ENCODE measurements at regions not wholly inside any gene's neighbourhood (a gene's known extent, or its start where the extent isn't known, plus 50 kb on each side); places are given as distances from the start of the nearest gene placed in this dataset.

GRCh38 chr22:47344414-47344813, 582.0 kb downstream of the TBC1D22A start:
- DNase-seq = no peak

GRCh38 chr22:47343611-47344010, 581.2 kb downstream of the TBC1D22A start:
- DNase-seq = no peak

DNA sequence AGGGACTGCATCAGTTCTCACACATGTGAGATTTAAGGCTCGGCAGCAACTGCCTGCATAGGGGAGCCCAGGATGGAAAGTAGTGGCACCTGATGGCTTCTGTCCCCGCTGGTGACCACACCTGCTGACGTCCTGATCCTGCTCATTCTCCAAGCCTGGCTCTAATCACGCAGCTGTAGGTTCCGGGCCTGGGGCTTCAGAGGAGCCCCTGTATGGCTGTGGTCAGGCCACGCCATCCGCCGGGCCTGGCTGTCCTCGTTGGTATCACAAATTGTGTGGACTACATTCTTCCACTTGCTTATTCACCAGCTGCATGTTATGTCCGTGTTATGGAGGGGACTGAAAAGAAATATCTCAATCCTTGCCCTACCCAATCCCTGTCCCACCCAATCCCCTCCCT, 580.0 kb downstream of the TBC1D22A start:
- DNase-seq = no peak

- DNase-seq = no peak
These were observed 579.0 kb downstream of the TBC1D22A start for GRCh38 chr22:47341464-47341863.

- DNase-seq = no peak
These were observed 578.5 kb downstream of the TBC1D22A start for GRCh38 chr22:47340851-47341436.

DNA sequence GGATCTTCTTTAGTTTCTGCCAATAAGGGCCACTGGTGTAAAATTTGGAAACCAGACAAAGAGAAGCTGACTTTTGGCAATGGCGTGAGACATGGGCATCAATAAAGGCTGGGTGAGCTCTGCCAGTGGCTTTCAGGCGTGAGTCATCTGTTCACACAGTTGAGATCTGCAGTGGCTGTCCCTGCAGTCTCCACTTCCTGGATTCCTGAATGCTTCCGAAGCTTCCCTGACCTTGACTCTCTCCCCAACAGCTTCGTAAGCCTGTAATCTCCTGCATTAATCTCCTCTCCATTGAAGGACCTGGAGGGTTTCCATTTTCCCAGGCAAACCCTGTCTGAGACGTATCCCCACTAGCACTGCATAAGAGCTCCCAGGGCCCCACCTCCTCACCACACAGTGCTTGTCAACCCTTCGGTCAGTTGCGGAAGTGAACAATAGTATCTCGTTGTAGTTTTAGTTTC, 574.7 kb downstream of the TBC1D22A start:
- no peak for DNase-seq

- DNase-seq = no peak
These were observed 573.5 kb downstream of the TBC1D22A start for GRCh38 chr22:47335958-47336357.

DNA sequence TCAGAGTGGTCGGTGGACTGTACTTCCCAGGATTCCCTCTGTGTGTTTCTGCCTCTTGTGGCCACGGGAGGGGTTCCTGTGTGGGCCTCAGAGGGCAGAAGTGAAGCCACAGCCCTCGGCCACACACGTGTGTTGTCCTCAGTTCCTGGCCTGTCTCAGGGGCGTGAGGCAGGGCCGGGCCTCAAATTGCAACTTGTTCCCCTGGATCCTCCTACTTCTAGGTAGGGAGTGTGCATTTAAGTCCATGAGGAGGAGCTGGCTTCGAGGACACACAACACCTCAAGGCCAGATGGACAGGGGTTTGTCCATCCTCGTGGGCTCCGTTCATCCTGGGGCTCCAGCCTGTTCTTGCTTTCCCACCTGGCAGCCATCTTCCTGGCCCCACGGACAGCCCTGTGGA, 573.0 kb downstream of the TBC1D22A start:
- DNase-seq = no peak

GRCh38 chr22:47334601-47335000, 572.2 kb downstream of the TBC1D22A start:
- DNase-seq = no peak

GRCh38 chr22:47333625-47334024, 571.2 kb downstream of the TBC1D22A start:
- DNase-seq = peak; percentile 33

DNA sequence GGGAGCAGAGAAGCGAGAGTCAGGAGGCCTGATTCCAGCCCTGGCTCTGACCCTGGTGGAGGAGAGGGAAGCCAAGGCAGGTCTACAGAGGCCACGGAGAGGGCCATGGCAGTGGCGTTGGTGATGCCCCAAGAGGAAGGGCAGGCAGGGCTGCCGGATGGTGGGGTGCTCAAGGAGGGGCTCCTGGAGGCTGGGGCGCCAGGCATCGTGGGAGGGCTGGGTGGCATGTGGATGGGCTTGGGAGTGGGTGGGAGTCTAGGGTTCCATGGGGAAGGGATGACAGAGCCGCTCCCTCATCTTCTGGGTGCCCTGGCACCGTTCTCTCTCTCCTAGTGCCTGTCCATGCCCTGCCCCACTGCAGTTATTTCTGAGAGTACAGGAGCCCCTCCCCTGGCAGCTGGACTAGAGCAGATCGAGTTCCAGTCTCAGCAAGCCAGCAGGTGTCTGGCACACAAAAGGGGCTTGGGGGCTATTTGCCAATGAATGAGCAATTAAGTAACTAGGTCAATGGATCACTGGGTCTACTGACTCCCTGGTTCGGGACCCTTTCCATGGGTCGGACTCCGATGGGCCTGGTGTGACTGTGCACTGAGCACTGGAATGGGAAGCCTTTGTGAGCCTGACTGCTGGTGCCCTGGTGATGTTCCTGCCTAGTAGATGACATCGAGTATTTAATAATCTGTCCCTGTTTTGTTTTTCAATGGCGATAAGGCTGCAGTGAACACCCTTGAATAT, 570.0 kb downstream of the TBC1D22A start:
- DNase-seq = no peak

- DNase-seq = no peak
These were observed 569.3 kb downstream of the TBC1D22A start for GRCh38 chr22:47331750-47332149.

DNA sequence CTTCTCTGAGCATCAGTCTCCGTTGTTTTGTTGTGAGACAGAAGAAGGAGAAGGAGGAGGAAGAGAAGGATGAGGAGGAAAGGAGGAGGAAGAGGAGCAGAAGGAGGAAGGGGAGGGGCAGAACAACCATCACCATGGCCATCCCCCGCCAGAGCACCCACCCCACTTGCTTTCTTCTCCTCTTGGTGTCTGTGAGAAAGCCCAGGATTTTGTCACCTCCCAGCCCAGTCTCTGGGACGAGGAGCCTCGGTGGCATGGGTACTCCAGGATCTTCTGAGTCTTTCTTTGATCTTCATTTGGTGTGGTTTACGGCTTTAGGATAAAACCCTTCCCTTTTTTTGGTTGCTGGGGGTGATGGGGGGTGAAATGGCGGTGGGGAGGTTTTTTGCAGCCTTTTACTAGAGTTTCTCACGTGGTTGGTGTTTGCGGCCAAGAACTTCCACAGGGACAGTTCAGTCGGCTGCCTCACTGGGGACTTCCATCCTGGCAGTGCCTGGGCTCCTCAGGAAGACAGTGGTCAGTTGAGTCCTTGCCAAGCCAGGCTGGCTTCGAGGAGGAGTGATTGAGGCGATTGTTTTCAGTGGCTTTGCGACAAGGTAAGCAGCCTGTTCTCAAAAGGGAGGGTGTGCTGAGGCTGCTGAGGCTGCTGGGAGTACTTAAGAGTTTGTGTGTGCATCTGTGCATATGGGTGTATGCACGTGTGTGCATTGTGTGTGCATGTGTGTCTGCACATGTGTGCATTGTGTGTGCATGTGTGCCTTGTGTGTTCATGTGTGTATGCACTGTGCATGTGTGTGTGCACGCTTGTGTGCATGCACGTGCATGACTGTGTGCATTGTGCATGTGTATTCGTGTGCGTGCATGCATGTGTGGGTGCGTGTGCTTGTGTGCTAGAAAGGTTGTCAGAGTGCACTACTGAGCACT, 567.5 kb downstream of the TBC1D22A start:
- DNase-seq = no peak

DNA sequence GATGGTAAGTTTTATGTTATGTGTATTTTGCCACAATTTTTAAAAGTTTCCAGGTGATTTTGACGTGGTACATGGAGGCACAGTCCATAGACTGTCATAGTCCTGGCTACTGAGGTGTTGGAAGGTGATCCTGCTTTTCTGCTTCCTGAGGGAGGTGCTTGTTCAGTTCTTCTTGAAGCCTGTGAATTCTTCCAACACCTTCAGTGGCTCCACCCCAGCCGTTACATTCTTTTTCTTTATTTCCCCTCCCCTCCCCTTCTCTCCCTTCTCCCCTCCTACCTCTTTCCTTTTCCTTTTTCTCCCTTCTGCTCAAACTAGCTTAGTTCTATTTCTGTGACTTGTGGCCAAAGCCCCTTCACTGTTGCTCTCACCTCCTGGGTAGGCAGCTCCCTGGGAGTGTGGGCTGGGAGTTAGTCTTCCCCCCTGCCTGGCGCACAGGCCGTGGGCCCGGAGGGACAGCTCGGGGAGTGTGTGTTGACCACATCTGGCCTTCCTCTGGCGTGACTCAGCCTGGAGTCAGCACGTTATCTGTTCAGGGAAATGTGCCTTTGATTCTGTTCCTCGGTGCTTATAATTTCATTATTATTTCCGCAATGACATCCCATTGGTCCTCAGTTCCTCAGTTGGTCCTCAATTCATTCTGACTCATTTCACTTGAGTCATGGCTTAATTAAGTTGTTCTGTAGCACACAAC, 566.2 kb downstream of the TBC1D22A start:
- DNase-seq = no peak

GRCh38 chr22:47327241-47327640, 564.8 kb downstream of the TBC1D22A start:
- no peak for DNase-seq

DNA sequence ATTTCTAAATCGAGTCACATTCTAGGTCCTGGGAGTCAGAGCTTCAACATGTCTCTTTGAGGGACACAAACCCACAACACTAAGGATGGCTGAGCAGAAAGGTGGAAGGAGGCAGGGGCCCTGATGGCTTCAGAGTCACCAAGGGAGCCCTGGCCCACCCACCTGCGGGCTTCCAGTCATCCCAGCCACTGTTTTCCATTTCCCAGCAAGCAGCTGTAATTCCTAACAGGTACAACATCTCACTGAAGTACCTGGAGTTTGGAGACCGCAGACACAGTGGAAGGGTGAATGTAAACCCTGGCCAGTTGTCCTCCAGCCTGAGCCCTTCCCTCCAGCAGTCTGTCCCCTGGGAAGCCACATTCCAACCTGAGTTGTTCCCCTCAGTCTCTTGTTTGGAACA, 562.8 kb downstream of the TBC1D22A start:
- no peak for DNase-seq

DNA sequence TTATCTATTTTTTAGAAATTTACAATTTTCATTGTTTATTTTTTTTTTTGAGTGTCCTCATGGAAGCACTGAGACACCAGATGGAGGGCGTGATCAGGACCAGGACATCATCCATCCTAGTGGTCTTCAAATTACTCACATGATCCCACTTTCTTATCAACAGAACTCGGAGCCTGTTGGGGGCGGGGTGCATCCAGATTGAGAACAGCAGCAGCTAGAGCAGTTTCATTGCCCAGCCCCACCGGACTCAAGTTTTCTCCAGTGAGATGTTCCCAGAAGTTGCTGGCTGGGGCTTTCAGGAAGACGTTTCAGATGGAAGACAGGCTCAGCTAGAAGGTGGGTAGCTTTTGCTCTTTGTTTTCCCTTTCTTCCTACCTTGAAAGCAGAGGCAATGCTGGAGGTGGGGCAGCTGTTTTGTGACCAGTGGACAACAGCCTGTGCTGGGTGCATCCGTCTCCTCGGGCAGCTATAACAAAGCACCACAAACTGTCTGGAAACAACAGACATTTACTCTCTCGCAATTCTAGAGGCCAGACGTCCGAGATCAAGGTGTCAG, 562.1 kb downstream of the TBC1D22A start:
- DNase-seq = no peak

- no peak for DNase-seq
These were observed 561.1 kb downstream of the TBC1D22A start for GRCh38 chr22:47323518-47323917.

- DNase-seq = peak; percentile 24
These were observed 560.4 kb downstream of the TBC1D22A start for GRCh38 chr22:47322854-47323253.

GRCh38 chr22:47320560-47320959, 558.1 kb downstream of the TBC1D22A start:
- DNase-seq = no peak

DNA sequence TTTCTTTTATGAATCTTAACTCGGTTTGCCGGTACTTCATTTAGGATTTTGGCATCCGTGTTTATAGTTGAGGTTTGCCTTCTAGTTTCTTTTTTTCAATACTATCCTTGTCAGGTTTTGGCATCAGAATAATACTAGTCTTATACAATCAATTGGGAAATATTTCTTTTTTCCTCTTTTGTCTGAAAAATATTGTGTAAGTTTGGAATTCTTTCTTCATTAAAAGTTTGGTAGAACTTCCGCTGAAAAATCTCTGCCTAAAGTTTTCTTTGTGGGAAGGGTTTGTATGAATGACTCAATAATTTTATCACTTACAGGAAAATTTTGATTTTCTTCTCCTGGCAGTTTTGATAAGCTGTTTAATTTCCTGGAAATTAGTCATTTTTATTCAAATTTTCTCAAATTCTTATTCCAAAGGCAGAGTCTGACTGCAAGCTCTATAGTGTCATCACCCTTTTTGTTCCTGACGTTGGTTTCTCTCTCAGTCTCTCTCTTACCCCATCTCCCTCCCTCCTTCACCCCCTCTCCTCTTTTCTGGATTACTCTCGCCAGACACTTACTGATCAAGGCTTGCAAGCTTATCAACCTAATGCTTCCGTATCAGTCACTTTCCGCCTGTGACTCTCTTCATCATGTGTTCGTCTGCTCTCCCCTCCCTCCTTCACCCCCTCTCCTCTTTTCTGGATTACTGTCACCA, 555.7 kb downstream of the TBC1D22A start:
- DNase-seq = no peak

DNA sequence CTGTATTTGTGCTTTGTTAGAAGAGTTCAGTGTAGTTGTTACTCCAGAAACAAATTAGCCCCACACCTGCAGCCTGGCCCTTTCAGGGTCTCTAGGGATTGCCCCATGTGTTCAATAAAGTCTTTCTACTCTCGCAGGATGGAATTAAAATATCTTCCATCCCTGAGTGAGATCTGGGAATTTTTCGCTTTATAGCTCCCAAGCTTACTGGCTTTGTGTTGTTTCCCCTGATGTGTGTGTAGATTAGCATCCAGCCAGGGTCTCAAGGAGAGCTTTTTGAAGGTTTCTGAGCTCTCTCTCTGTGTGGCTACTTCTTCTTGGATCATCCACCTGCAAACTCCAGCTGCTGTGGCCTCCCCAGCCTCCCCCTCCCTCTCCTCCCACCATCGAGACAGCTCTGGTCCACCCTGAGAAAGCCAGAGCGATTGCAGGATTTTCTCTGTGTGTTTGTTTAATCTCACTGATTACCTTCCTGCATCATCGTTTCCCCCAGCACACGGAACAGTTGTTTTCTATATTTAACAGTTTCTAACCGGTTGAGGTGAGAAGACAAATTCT, 553.5 kb downstream of the TBC1D22A start:
- DNase-seq = no peak
